ENCODE measurements at regions not wholly inside any gene's neighbourhood (a gene's known extent, or its start where the extent isn't known, plus 50 kb on each side); places are given as distances from the start of the nearest gene placed in this dataset.

DNA sequence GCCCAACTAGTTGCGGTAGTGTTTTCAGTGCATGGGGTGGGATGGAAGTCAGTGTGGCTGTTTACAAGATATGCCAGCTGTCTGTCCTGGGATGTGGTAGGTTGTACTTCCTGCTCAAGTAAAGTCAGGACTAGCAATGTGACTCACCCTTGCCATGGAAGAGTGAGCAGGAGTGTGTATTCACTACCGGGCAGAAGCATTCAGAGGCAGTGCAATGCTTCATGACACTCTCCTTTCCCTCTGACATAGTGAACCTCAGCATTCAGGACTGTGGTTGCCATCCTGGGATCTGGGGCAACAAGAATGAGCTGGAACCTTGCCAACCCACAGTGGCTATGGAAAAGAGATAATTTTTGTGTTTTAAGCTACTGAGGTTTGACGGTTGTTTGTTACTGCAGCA is 68.9 kb downstream of the BOD1 start:
- no TSS peak for BruUV-seq (replicated peaks)
- intact Hi-C loops (cut with micrococcal nuclease): no loop called here
- POLR2A ChIA-PET: no interaction called here

More for the DNA sequence above, 68.9 kb downstream of the BOD1 start:
- H3K36me3 ChIP-seq (ENCODE audit: control insufficient read depth in 1 of 2, insufficient read depth in 2 of 2, low read length in 2 of 2): no peaks in the 10 kb centered on the region
- H3K4me1 ChIP-seq (ENCODE audit: control insufficient read depth in 1 of 2, insufficient read depth in 2 of 2, low read length in 2 of 2): peaks cover 0 to 4% of the 10 kb centered on the region in 2 experiments; a peak in 1 of 4 replicates
- no peaks in the 10 kb centered on the region for H3K79me2 ChIP-seq (ENCODE audit: insufficient read depth, low read length)
- RAD21 ChIA-PET (ENCODE audit: low non-redundant PET in 1 of 2, low total read pairs in 2 of 2, uncharacterized antibody in 2 of 2, unreplicated experiment in 2 of 2): no interaction called here
- ATAC-seq (no peak), DNase-seq (ENCODE audit: low read depth, low spot score) (no peak)
- H3K4me3 ChIP-seq (replicated peaks in 1 of 2; ENCODE audit: low read depth in 1 of 2, low read length in 2 of 2): no peak overlapping the region
- H3K9me2 ChIP-seq (ENCODE audit: insufficient read depth): no peaks in the 10 kb centered on the region
- H3K4me2 ChIP-seq (ENCODE audit: low read length): no peak overlapping the region
- CTCF ChIA-PET: interaction anchor here (1.0 kb wide), 1 partner anchor 25 kb away, joined by 3 read pairs; no protein-coding TSS in a partner anchor
- no peaks in the 10 kb centered on the region for H3K27me3 ChIP-seq (ENCODE audit: insufficient read depth, low read length)
- no peaks in the 10 kb centered on the region for H3K9me3 ChIP-seq (ENCODE audit: control insufficient read depth in 1 of 2, insufficient read depth in 1 of 2, low read depth in 1 of 2, low read length in 2 of 2)
- H4K20me1 ChIP-seq (ENCODE audit: insufficient read depth): no peaks in the 10 kb centered on the region
- no peak overlapping the region for H2AFZ ChIP-seq (ENCODE audit: low read depth, low read length, poor library complexity, severe bottlenecking)
- TF ChIP-seq JUND (IDR thresholded peaks at IDR 0.05): no peak
- TF ChIP-seq SIN3A (IDR thresholded peaks at IDR 0.05; ENCODE audit: low read depth): no peak
- TF ChIP-seq POLR2A (IDR thresholded peaks at IDR 0.05; ENCODE audit: borderline replicate concordance, extremely low read depth, insufficient read depth, insufficient read length): no peak
- no peak for TF ChIP-seq EZH2phosphoT487 (IDR thresholded peaks at IDR 0.05; ENCODE audit: borderline replicate concordance)
- no peak for TF ChIP-seq ATF3 (IDR thresholded peaks at IDR 0.05)
- no peak for TF ChIP-seq CTCF (IDR thresholded peaks at IDR 0.05 in 2 of 3, conservative IDR thresholded peaks at IDR 0.05 in 1 of 3; ENCODE audit: borderline replicate concordance in 1 of 3, insufficient read depth in 1 of 3, low read depth in 2 of 3, low read length in 2 of 3)
- no peak for TF ChIP-seq SP1 (IDR thresholded peaks at IDR 0.05; ENCODE audit: low read depth)
- no peak for TF ChIP-seq FOSL1 (IDR thresholded peaks at IDR 0.05; ENCODE audit: low read depth)
- TF ChIP-seq REST (IDR thresholded peaks at IDR 0.05; ENCODE audit: low read depth): no peak
- TF ChIP-seq YY1 (IDR thresholded peaks at IDR 0.05; ENCODE audit: extremely low read depth, insufficient replicate concordance, low read depth, low read length): no peak
- no peak overlapping the region for H3K9ac ChIP-seq (ENCODE audit: low read length)
- H3K27ac ChIP-seq (ENCODE audit: low read depth, low read length): no peak overlapping the region

Measured in HCT116 (cell line).